GM12878 (cell line): ENCODE measurements at regions not wholly inside any gene's neighbourhood (a gene's known extent, or its start where the extent isn't known, plus 50 kb on each side); places are given as distances from the start of the nearest gene placed in this dataset.
A peak's percentile ranks its signal among the peaks of the same experiment; 100 is the strongest.

Source experiments
- ATAC-seq: fragments of 200-7000 bp; cut with Tn5 transposase; 3 replicates; pipeline ENCODE4 v1.9.1; 2020; ENCODE audit warnings: mild to moderate bottlenecking, moderate library complexity
- BruUV-seq: library from RNA; stranded (reverse); fragments of 400-500 nt; replicated peaks from 2 replicates; lab custom pipeline; 2021; lab: Mats Ljungman, UMichigan
- CTCF ChIA-PET: fragments of 300-600 bp; sonication (Branson Sonifier 250); formaldehyde crosslinking; extraction: SDS; loops from one replicate; lab custom pipeline; 2021; ENCODE audit warnings: inconsistent platforms; lab: Yijun Ruan, JAX
- POLR2A ChIA-PET: fragments of 350-600 bp; formaldehyde crosslinking; extraction: SDS; loops from one replicate; lab custom pipeline; 2021; ENCODE audit warnings: inconsistent platforms; lab: Charles Lee
- RAD21 ChIA-PET: fragments of 300-600 bp; sonication (Branson Sonifier 250); formaldehyde crosslinking; loops from one replicate; lab custom pipeline; 2023; ENCODE audit warnings: antibody characterized with exemption; ENCODE audit not compliant: unreplicated experiment; lab: Charles Lee
- SMC1A ChIA-PET: fragments of 300-600 bp; sonication (Branson Sonifier 250); formaldehyde crosslinking; loops from one replicate; lab custom pipeline; 2023; ENCODE audit not compliant: unreplicated experiment, uncharacterized antibody; lab: Charles Lee
- DNase-seq: peaks from one replicate; pipeline ENCODE4 v3.0.0-alpha.2; 2011; ENCODE audit warnings: low read depth, low spot score
- FAIRE-seq: peaks from 3 replicates; lab custom pipeline; 2011; peaks lifted over from hg19 to GRCh38; lab: Jason Lieb, UNC
- H2AFZ ChIP-seq: 2 replicates; pipeline ENCODE4 v1.6.0; 2011; ENCODE audit warnings: low read depth, low read length, control low read depth; ENCODE audit not compliant: control insufficient read depth
- H3K27ac ChIP-seq: 2 replicates; pipeline ENCODE4 v1.5.1; 2011; ENCODE audit warnings: control low read depth; ENCODE audit not compliant: control insufficient read depth, insufficient read depth
- H3K27me3 ChIP-seq, 2 experiments: replicated peaks in 1 of 2; 2 replicates each; pipeline versions ENCODE4 v1.6.0 to v1.6.1; 2011; ENCODE audit warnings: low read length in 1 of 2; ENCODE audit not compliant: control insufficient read depth in 2 of 2, insufficient read depth in 2 of 2
- H3K36me3 ChIP-seq, 2 experiments: 2 replicates each; pipeline ENCODE4 v1.5.1; 2011; ENCODE audit warnings: low read length in 1 of 2; ENCODE audit not compliant: control insufficient read depth in 2 of 2, insufficient read depth in 2 of 2
- H3K4me1 ChIP-seq: 2 replicates; pipeline ENCODE4 v1.6.1; 2011; ENCODE audit warnings: mild to moderate bottlenecking, low read length, moderate library complexity, mixed read lengths; ENCODE audit not compliant: control insufficient read depth, insufficient read depth
- H3K4me2 ChIP-seq: 2 replicates; pipeline ENCODE4 v1.6.0; 2011; ENCODE audit warnings: control low read depth; ENCODE audit not compliant: control insufficient read depth, insufficient read depth
- H3K4me3 ChIP-seq: fragments of 200-600 bp; sonication (generic); 2 replicates; pipeline ENCODE4 v1.5.1; 2016
- H3K79me2 ChIP-seq: 2 replicates; pipeline ENCODE4 v1.6.0; 2011; ENCODE audit warnings: low read length; ENCODE audit not compliant: control insufficient read depth, insufficient read depth
- H3K9ac ChIP-seq: 2 replicates; pipeline ENCODE4 v1.8.0; 2011; ENCODE audit warnings: low read length, control low read depth, mixed read lengths; ENCODE audit not compliant: control insufficient read depth, insufficient read depth
- H3K9me3 ChIP-seq: replicated peaks from 3 replicates; pipeline ENCODE4 v1.5.1; 2011; ENCODE audit warnings: mild to moderate bottlenecking, low read length; ENCODE audit not compliant: control insufficient read depth, insufficient read depth
- H4K20me1 ChIP-seq: 2 replicates; pipeline ENCODE4 v1.6.0; 2011; ENCODE audit not compliant: control insufficient read depth, insufficient read depth
- ATF7 ChIP-seq: fragments of 450-650 bp; IDR thresholded peaks from 2 replicates; pipeline ENCODE4 v1.6.1; 2016; ENCODE audit warnings: low read depth, mild to moderate bottlenecking
- BRCA1 ChIP-seq: IDR thresholded peaks from 2 replicates; pipeline ENCODE4 v1.6.1; 2011; ENCODE audit warnings: low read depth, low read length, improper control_type of control experiment
- CBX5 ChIP-seq: sonication (generic); IDR thresholded peaks from 2 replicates; pipeline ENCODE4 v1.6.1; 2016; ENCODE audit warnings: low read depth, moderate library complexity, mild to moderate bottlenecking, inconsistent platforms
- CREM ChIP-seq: IDR thresholded peaks from 2 replicates; pipeline ENCODE4 v1.6.1; 2014; ENCODE audit warnings: antibody characterized with exemption, low read depth
- IKZF2 ChIP-seq, 2 experiments: fragments of 450-650 bp; IDR thresholded peaks; 2 replicates each; pipeline ENCODE4 v1.6.1; 2017; ENCODE audit warnings: mild to moderate bottlenecking in 2 of 2, moderate library complexity in 2 of 2
- MTA2 ChIP-seq: fragments of 450-650 bp; IDR thresholded peaks from 2 replicates; pipeline ENCODE4 v1.6.1; 2016; ENCODE audit warnings: low read depth, mild to moderate bottlenecking, moderate library complexity
- SMARCA5 ChIP-seq: fragments of 450-650 bp; IDR thresholded peaks from 2 replicates; pipeline ENCODE4 v1.6.1; 2017; ENCODE audit warnings: mild to moderate bottlenecking
- SPI1 ChIP-seq: IDR thresholded peaks from 2 replicates; pipeline ENCODE4 v1.6.1; 2011; ENCODE audit warnings: low read depth, mild to moderate bottlenecking, low read length, moderate library complexity, borderline replicate concordance; ENCODE audit not compliant: insufficient read depth
- ZNF207 ChIP-seq: fragments of 450-650 bp; IDR thresholded peaks from 2 replicates; pipeline ENCODE4 v1.6.1; 2014; ENCODE audit warnings: antibody characterized with exemption, mild to moderate bottlenecking, borderline replicate concordance
- ZNF384 ChIP-seq: IDR thresholded peaks from 2 replicates; pipeline ENCODE4 v1.6.1; 2012; ENCODE audit warnings: low read depth, mild to moderate bottlenecking, low read length, improper control_type of control experiment, borderline replicate concordance
- WGBS: methylation state at CpG from one replicate; pipeline ENCODE4 v1.1.6; 2016; ENCODE audit warnings: low lambda C conversion rate; ENCODE audit not compliant: insufficient replicate concordance, insufficient coverage; ENCODE audit errors: missing lambda C conversion rate; 5-methylcytosine and 5-hydroxymethylcytosine counted together
- in situ Hi-C: fragments of 300-500 bp; cut with MboI; formaldehyde crosslinking; loops from 9 replicates; pipeline ENCODE4 v1.14.3; 2018; ENCODE audit warnings: mixed read lengths
- intact Hi-C: fragments of 100-400 bp; cut with micrococcal nuclease; formaldehyde crosslinking; loops from one replicate; pipeline ENCODE4 v1.14.2; 2022; ENCODE audit not compliant: unreplicated experiment
- TF ChIP-seq, protein P1 (sequence below): IDR thresholded peaks from 2 replicates; pipeline ENCODE4 v1.6.1; 2011; ENCODE audit warnings: low read depth, mild to moderate bottlenecking, low read length, moderate library complexity, borderline replicate concordance; ENCODE audit errors: extremely low read depth
- TF ChIP-seq, protein P2 (sequence below): fragments of 450-650 bp; IDR thresholded peaks from 2 replicates; pipeline ENCODE4 v1.6.1; 2018; ENCODE audit warnings: borderline replicate concordance, mild to moderate bottlenecking; ENCODE audit not compliant: partially characterized antibody
- TF ChIP-seq, protein P3 (sequence below): IDR thresholded peaks from 2 replicates; pipeline ENCODE4 v1.6.1; 2012; ENCODE audit warnings: low read depth, low read length, improper control_type of control experiment
- TF ChIP-seq, protein P4 (sequence below): IDR thresholded peaks from 2 replicates; pipeline ENCODE4 v1.6.1; 2011; ENCODE audit warnings: mild to moderate bottlenecking, low read depth, low read length, moderate library complexity; ENCODE audit not compliant: insufficient replicate concordance
- TF ChIP-seq, protein P5 (sequence below): IDR thresholded peaks from 2 replicates; pipeline ENCODE4 v1.6.1; 2011; ENCODE audit warnings: borderline replicate concordance, low read depth, mild to moderate bottlenecking, moderate library complexity, mixed read lengths, low read length; ENCODE audit not compliant: insufficient read depth; ENCODE audit errors: extremely low read length
- TF ChIP-seq, protein P6 (sequence below): IDR thresholded peaks from 2 replicates; pipeline ENCODE4 v1.6.1; 2011; ENCODE audit warnings: low read depth, low read length, improper control_type of control experiment, borderline replicate concordance

DNA sequence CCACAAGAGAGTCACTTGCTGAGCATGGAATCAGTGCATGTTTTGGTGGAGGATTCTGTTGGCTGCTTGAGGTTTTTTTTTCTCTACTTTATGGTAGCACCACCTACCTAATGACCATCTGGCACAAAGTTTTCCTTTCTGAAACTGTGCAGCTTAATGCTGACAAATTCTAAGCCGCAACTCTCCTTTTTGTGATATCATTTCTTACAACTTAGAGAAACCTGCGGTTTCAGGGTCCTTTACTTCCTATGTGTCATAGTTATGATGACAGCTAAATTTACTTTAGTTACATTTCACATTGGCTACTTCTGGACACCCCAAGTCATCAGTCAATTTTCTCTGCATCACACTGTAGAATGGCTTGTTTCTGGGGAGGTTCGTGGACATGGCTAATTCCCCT lies 115.4 kb upstream of the TMTC4 start (continued):
- TF ChIP-seq ATF7 (0 out of 2 replicates have a peak, but pooled peaks have one; percentile 44), CREM (peak; percentile 80)
- TF ChIP-seq, protein P1, sequence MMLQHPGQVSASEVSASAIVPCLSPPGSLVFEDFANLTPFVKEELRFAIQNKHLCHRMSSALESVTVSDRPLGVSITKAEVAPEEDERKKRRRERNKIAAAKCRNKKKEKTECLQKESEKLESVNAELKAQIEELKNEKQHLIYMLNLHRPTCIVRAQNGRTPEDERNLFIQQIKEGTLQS, result no peak
- TF ChIP-seq, protein P2, sequence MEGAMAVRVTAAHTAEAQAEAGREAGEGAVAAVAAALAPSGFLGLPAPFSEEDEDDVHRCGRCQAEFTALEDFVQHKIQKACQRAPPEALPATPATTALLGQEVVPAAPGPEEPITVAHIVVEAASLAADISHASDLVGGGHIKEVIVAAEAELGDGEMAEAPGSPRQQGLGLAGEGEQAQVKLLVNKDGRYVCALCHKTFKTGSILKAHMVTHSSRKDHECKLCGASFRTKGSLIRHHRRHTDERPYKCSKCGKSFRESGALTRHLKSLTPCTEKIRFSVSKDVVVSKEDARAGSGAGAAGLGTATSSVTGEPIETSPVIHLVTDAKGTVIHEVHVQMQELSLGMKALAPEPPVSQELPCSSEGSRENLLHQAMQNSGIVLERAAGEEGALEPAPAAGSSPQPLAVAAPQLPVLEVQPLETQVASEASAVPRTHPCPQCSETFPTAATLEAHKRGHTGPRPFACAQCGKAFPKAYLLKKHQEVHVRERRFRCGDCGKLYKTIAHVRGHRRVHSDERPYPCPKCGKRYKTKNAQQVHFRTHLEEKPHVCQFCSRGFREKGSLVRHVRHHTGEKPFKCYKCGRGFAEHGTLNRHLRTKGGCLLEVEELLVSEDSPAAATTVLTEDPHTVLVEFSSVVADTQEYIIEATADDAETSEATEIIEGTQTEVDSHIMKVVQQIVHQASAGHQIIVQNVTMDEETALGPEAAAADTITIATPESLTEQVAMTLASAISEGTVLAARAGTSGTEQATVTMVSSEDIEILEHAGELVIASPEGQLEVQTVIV, result no peak
- TF ChIP-seq, protein P3, sequence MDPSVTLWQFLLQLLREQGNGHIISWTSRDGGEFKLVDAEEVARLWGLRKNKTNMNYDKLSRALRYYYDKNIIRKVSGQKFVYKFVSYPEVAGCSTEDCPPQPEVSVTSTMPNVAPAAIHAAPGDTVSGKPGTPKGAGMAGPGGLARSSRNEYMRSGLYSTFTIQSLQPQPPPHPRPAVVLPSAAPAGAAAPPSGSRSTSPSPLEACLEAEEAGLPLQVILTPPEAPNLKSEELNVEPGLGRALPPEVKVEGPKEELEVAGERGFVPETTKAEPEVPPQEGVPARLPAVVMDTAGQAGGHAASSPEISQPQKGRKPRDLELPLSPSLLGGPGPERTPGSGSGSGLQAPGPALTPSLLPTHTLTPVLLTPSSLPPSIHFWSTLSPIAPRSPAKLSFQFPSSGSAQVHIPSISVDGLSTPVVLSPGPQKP, result no peak

DNA sequence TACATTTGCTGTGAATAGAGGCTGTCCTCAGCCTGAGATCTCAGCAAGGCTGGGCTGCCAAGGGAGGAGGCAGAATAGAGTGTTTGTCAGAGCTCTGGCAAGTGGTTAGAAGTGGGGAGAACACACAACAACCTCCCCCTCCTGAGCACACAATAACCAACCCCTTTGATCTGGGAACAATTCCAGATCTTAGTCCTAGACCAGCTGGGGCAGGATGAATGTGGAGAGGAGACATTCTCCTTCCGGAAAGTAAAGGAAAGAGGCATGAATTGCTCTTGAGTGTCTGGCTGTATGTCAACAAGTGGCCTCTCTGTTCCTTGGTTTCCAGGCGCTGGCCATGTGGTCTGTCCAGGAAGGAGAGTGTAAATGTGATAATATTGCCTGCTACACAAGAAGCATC lies 114.9 kb upstream of the TMTC4 start:
- 0% methylated on average over 2 of the region's 2 CpGs for WGBS
- TF ChIP-seq, protein P4, sequence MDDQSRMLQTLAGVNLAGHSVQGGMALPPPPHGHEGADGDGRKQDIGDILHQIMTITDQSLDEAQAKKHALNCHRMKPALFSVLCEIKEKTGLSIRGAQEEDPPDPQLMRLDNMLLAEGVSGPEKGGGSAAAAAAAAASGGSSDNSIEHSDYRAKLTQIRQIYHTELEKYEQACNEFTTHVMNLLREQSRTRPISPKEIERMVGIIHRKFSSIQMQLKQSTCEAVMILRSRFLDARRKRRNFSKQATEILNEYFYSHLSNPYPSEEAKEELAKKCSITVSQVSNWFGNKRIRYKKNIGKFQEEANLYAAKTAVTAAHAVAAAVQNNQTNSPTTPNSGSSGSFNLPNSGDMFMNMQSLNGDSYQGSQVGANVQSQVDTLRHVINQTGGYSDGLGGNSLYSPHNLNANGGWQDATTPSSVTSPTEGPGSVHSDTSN, result no peak
- TF ChIP-seq BRCA1 (no peak), MTA2 (no peak), CBX5 (no peak), SPI1 (no peak), ZNF384 (no peak), SMARCA5 (no peak), IKZF2 (IDR thresholded peaks at IDR 0.05) (no peak), ZNF207 (no peak)
- TF ChIP-seq, protein P1, result no peak
- TF ChIP-seq, protein P5, sequence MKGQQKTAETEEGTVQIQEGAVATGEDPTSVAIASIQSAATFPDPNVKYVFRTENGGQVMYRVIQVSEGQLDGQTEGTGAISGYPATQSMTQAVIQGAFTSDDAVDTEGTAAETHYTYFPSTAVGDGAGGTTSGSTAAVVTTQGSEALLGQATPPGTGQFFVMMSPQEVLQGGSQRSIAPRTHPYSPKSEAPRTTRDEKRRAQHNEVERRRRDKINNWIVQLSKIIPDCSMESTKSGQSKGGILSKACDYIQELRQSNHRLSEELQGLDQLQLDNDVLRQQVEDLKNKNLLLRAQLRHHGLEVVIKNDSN, result no peak
- TF ChIP-seq, protein P6, sequence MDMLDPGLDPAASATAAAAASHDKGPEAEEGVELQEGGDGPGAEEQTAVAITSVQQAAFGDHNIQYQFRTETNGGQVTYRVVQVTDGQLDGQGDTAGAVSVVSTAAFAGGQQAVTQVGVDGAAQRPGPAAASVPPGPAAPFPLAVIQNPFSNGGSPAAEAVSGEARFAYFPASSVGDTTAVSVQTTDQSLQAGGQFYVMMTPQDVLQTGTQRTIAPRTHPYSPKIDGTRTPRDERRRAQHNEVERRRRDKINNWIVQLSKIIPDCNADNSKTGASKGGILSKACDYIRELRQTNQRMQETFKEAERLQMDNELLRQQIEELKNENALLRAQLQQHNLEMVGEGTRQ, result no peak

More for the DNA sequence above, 114.9 kb upstream of the TMTC4 start:
- Histone ChIP-seq H3K9ac (no peak overlapping the region), H3K27me3 (no peaks in the 10 kb centered on the region), H2AFZ (no peak overlapping the region), H3K4me3 (no peak overlapping the region), H4K20me1 (no peaks in the 10 kb centered on the region), H3K36me3 (no peaks in the 10 kb centered on the region), H3K4me2 (no peak overlapping the region), H3K4me1 (no peaks in the 10 kb centered on the region), H3K9me3 (no peaks in the 10 kb centered on the region), H3K79me2 (no peaks in the 10 kb centered on the region), H3K27ac (no peak overlapping the region)
- ATAC-seq (peak; percentile 55), FAIRE-seq (no peak), DNase-seq (no peak)
- SMC1A ChIA-PET, result interaction anchor here (0.7 kb wide), 1 partner anchor 12 kb away, joined by 3 read pairs; no protein-coding TSS in a partner anchor
- POLR2A ChIA-PET, result no interaction called here
- intact Hi-C loops (no loop called here), in situ Hi-C loops (no loop called here)
- BruUV-seq, result no TSS peak
- RAD21 ChIA-PET, result no interaction called here
- CTCF ChIA-PET, result no interaction called here
